GM23248 (cell line): ENCODE measurements at regions not wholly inside any gene's neighbourhood (a gene's known extent, or its start where the extent isn't known, plus 50 kb on each side); places are given as distances from the start of the nearest gene placed in this dataset.

ENCODE experiments used
- EZH2 ChIP-seq: fragments of 200-600 bp; sonication (generic); IDR thresholded peaks from 2 replicates; pipeline ENCODE4 v1.6.1; 2018; ENCODE audit warnings: antibody characterized with exemption, mild to moderate bottlenecking; ENCODE audit not compliant: insufficient read depth, poor library complexity, severe bottlenecking
- EZH2phosphoT487 ChIP-seq: fragments of 200-600 bp; sonication (generic); IDR thresholded peaks from 2 replicates; pipeline ENCODE4 v1.6.1; 2018; ENCODE audit warnings: antibody characterized with exemption, moderate library complexity, mild to moderate bottlenecking, low read depth; ENCODE audit not compliant: insufficient read depth

DNA sequence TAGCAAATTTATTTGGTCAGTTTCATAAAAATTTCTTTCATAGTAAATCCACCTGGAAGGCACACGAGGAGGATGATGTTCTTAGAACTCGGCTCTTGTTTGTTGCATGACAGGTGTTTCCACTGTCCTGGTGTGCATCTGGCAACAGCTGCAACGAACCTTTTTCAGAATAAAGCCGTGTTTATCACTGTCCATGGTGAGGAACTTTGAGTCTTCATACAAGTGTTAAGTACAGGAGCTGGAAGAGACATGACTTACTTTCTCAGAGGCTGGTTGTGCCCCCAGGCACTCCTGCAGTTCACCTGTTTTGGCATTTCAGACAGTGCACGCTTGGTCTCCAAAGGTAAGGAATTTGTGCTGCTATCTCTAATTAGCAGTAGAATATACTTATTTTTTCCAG lies 97.1 kb downstream of the ADAMTS1 start:
- TF ChIP-seq EZH2 (no peak), EZH2phosphoT487 (no peak)
